ENCODE measurements at regions not wholly inside any gene's neighbourhood (a gene's known extent, or its start where the extent isn't known, plus 50 kb on each side); places are given as distances from the start of the nearest gene placed in this dataset.

DNA sequence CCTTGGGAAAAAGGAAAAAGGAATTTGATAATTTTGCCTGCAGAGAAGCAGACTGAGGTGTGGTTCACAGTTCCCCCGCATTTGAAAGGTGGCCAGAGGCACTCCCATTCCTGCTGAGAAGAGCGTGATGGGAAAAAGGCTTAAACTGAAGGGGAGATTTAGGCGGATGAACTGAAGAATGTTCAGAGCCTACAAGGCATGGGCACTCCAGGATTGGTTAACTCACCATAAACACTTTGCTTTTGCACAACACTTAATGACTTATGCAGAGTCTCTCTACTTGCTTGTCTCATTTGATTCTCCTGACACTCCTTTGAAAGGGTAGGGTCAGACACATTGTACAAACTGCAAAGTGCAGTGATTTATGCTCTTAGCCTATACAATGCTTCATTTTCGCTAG, 119.6 kb upstream of the RUNX1 start:
- H3K27me3 ChIP-seq = no peaks in the 10 kb centered on the region
- H3K4me3 ChIP-seq = no peak overlapping the region
- 68 to 81% (median 73%) methylated on average over 4 of the region's 4 CpGs for WGBS, 4 donors
- H3K36me3 ChIP-seq (replicated peaks in 1 of 2) = no peaks in the 10 kb centered on the region
- no peak for DNase-seq
- H3K27ac ChIP-seq = no peak overlapping the region
- H3K9me3 ChIP-seq (replicated peaks in 1 of 3) = no peaks in the 10 kb centered on the region
- no peaks in the 10 kb centered on the region for H3K4me1 ChIP-seq (replicated peaks in 1 of 2)
- intact Hi-C loops (cut with DNase I) = no loop called here
- TF ChIP-seq, protein P1, sequence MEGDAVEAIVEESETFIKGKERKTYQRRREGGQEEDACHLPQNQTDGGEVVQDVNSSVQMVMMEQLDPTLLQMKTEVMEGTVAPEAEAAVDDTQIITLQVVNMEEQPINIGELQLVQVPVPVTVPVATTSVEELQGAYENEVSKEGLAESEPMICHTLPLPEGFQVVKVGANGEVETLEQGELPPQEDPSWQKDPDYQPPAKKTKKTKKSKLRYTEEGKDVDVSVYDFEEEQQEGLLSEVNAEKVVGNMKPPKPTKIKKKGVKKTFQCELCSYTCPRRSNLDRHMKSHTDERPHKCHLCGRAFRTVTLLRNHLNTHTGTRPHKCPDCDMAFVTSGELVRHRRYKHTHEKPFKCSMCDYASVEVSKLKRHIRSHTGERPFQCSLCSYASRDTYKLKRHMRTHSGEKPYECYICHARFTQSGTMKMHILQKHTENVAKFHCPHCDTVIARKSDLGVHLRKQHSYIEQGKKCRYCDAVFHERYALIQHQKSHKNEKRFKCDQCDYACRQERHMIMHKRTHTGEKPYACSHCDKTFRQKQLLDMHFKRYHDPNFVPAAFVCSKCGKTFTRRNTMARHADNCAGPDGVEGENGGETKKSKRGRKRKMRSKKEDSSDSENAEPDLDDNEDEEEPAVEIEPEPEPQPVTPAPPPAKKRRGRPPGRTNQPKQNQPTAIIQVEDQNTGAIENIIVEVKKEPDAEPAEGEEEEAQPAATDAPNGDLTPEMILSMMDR (IDR thresholded peaks at IDR 0.05) = no peak
- no peak for TF ChIP-seq POLR2A (IDR thresholded peaks at IDR 0.05)

DNA sequence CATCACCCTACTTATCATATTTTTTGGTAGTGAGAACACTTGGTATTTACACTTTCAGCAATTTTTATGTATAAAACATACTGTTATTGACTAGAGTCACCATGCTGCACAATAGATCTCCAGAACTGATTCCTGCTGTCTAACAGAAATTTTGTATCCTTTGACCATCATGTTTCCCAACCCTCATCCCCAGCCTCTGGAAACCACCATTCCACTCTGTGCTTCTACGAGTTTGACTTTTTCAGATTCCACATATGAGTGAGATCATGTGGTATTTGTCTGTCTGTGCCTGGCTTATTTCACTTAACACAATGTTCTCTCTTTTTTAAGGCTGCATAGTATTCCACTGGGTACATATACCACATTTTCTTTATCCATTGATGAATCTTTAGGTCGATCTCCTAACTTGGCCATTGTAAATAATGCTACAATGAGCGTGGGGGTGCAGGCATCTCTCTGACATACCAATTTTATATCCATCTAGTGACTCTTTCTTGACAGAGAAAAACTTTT, 115.9 kb upstream of the RUNX1 start:
- Histone ChIP-seq H3K27me3 (no peaks in the 10 kb centered on the region), H3K4me1 (replicated peaks in 1 of 2) (no peaks in the 10 kb centered on the region), H3K36me3 (replicated peaks in 1 of 2) (no peaks in the 10 kb centered on the region), H3K27ac (no peak overlapping the region), H3K4me3 (no peak overlapping the region), H3K9me3 (replicated peaks in 1 of 3) (no peaks in the 10 kb centered on the region)
- intact Hi-C loops (cut with DNase I) = no loop called here
- 66 to 84% (median 74%) methylated on average over 3 of the region's 3 CpGs for WGBS, 4 donors
- DNase-seq = no peak
- no peak for TF ChIP-seq POLR2A (IDR thresholded peaks at IDR 0.05)

DNA sequence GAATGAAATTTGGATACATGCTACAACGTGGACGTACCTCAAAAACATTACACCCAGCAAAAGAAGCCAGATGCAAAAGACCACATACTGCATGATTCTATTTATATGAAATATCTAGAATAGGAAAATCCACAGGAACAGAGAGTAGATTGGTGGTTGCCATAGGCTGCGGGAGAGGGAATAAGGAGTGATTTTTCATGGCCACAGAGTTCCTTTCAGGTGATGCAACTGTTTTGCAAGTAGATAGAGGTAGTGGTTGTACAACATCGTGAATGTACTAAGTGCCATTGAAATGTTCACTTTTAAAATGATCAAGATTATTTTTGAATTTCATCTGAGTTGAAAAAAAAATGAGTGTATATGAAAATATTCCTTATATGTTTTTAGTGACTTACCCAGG, 115.3 kb upstream of the RUNX1 start:
- intact Hi-C loops (cut with DNase I) = no loop called here
- no peak for DNase-seq
- Histone ChIP-seq H3K4me3 (no peak overlapping the region), H3K9me3 (replicated peaks in 1 of 3) (no peaks in the 10 kb centered on the region), H3K27me3 (no peaks in the 10 kb centered on the region), H3K36me3 (replicated peaks in 1 of 2) (no peaks in the 10 kb centered on the region), H3K27ac (no peak overlapping the region), H3K4me1 (replicated peaks in 1 of 2) (no peaks in the 10 kb centered on the region)
- no peak for TF ChIP-seq POLR2A (IDR thresholded peaks at IDR 0.05)
- TF ChIP-seq, protein P1 (IDR thresholded peaks at IDR 0.05) = no peak
- 88 to 92% (median 89%) methylated on average over 4 of the region's 4 CpGs for WGBS, 4 donors

DNA sequence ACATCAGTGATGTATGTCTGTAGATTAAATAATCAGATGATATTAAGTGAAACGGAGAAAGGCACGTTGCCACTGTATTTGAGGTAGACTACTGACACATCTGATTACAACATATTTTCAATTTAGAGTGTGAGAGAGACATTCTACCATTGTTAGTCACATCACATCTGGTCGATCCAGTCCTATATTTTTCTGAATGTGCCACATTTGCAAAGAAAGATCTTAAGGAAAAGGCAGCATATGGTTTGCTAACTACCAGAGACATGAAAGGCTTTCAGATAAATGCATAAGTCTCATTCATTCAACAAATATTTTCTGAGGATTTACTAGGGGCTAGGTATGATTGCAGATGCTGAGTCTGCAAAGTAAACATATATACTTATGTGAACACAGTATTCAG, 114.3 kb upstream of the RUNX1 start:
- TF ChIP-seq POLR2A (IDR thresholded peaks at IDR 0.05) = no peak
- TF ChIP-seq, protein P1 (IDR thresholded peaks at IDR 0.05) = no peak
- Histone ChIP-seq H3K27ac (no peak overlapping the region), H3K4me3 (no peak overlapping the region), H3K4me1 (replicated peaks in 1 of 2) (no peaks in the 10 kb centered on the region), H3K9me3 (replicated peaks in 1 of 3) (no peaks in the 10 kb centered on the region), H3K36me3 (replicated peaks in 1 of 2) (no peaks in the 10 kb centered on the region), H3K27me3 (no peaks in the 10 kb centered on the region)
- intact Hi-C loops (cut with DNase I) = no loop called here
- 75 to 83% (median 78%) methylated on average over 3 of the region's 3 CpGs for WGBS, 4 donors
- no peak for DNase-seq

DNA sequence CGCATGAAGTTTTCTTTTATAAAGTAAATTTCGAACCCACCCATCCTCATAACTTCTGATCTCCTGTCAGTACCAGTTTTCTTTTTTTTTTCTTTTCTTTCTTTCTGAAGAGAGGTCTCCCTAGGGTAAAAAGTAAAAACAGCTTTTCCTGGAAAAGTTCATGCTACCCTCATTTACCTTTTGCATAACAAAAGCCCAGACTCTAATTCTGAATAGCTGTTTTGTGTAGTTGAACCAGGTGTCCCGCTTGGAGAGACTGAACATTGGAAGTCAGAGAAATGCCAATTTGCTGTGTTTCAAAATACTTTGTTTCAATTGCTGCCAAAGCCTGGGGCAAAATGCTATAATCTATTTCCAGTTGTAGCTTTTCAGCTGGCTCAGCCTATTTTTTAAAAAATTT, 113.7 kb upstream of the RUNX1 start:
- TF ChIP-seq, protein P1 (IDR thresholded peaks at IDR 0.05) = no peak
- TF ChIP-seq POLR2A (IDR thresholded peaks at IDR 0.05) = no peak
- no peaks in the 10 kb centered on the region for H3K27me3 ChIP-seq

More for the DNA sequence above, 113.7 kb upstream of the RUNX1 start:
- DNase-seq = no peak
- no peak overlapping the region for H3K27ac ChIP-seq
- no peaks in the 10 kb centered on the region for H3K4me1 ChIP-seq (replicated peaks in 1 of 2)
- 72 to 93% (median 84%) methylated on average over 3 of the region's 3 CpGs for WGBS, 4 donors
- no peaks in the 10 kb centered on the region for H3K9me3 ChIP-seq (replicated peaks in 1 of 3)
- H3K4me3 ChIP-seq = no peak overlapping the region
- intact Hi-C loops (cut with DNase I) = no loop called here
- no peaks in the 10 kb centered on the region for H3K36me3 ChIP-seq (replicated peaks in 1 of 2)

Measured in adrenal gland (tissue), 9 donors.